Panc1 (cell line): ENCODE measurements at regions not wholly inside any gene's neighbourhood (a gene's known extent, or its start where the extent isn't known, plus 50 kb on each side); places are given as distances from the start of the nearest gene placed in this dataset.

Experiments
- ATAC-seq: fragments of 200-7000 bp; cut with Tn5 transposase; 2 replicates; pipeline ENCODE4 v1.9.1; 2020; ENCODE audit warnings: mild to moderate bottlenecking, moderate library complexity
- BruUV-seq: library from RNA; stranded (reverse); fragments of 400-500 nt; replicated peaks from 2 replicates; lab custom pipeline; 2021; lab: Mats Ljungman, UMichigan
- CTCF ChIA-PET: fragments of 300-600 bp; sonication (Branson Sonifier 250); formaldehyde crosslinking; loops from one replicate; lab custom pipeline; 2022; ENCODE audit warnings: antibody characterized with exemption; lab: Charles Lee
- POLR2A ChIA-PET: fragments of 300-600 bp; sonication (Branson Sonifier 250); formaldehyde crosslinking; loops from one replicate; lab custom pipeline; 2022; ENCODE audit warnings: antibody characterized with exemption; lab: Charles Lee
- DNase-seq: peaks from one replicate; pipeline ENCODE4 v3.0.0-alpha.2; 2010; ENCODE audit warnings: low read depth, low spot score
- H3K27ac ChIP-seq: 2 replicates; pipeline ENCODE4 v1.5.1; 2011; ENCODE audit warnings: mild to moderate bottlenecking, low read length, inconsistent platforms
- H3K27me3 ChIP-seq: fragments of 200-500 bp; sonication (Bioruptor generic); 2 replicates; pipeline ENCODE4 v1.6.0; 2014; ENCODE audit warnings: low read length, inconsistent platforms; ENCODE audit not compliant: control insufficient read depth, insufficient read depth
- H3K36me3 ChIP-seq: fragments of 200-500 bp; sonication (Bioruptor generic); 2 replicates; pipeline ENCODE4 v1.5.1; 2014; ENCODE audit warnings: inconsistent platforms, mild to moderate bottlenecking, low read length, moderate library complexity; ENCODE audit not compliant: control insufficient read depth, insufficient read depth
- H3K4me1 ChIP-seq: 2 replicates; pipeline ENCODE4 v1.5.1; 2011; ENCODE audit warnings: inconsistent platforms, mild to moderate bottlenecking, low read length, moderate library complexity; ENCODE audit not compliant: control insufficient read depth, insufficient read depth
- H3K4me3 ChIP-seq, 2 experiments: 2 replicates each; pipeline ENCODE4 v1.5.1; 2011 to 2012; ENCODE audit warnings: low read depth in 2 of 2, low read length in 2 of 2, mild to moderate bottlenecking in 2 of 2, inconsistent platforms in 1 of 2, moderate library complexity in 1 of 2
- H3K9me3 ChIP-seq: fragments of 200-500 bp; sonication (Bioruptor generic); 2 replicates; pipeline ENCODE4 v1.5.1; 2014; ENCODE audit warnings: low read depth, mild to moderate bottlenecking, inconsistent platforms, low read length, moderate library complexity; ENCODE audit not compliant: control insufficient read depth, insufficient read depth
- POLR2AphosphoS5 ChIP-seq: IDR thresholded peaks from 2 replicates; pipeline ENCODE4 v1.6.1; 2012; ENCODE audit warnings: mild to moderate bottlenecking, low read depth, low read length, moderate library complexity
- SIN3A ChIP-seq: IDR thresholded peaks from 2 replicates; pipeline ENCODE4 v1.6.1; 2012; ENCODE audit warnings: low read depth, mild to moderate bottlenecking, low read length, moderate library complexity, borderline replicate concordance; ENCODE audit not compliant: insufficient read depth
- TCF7L2 ChIP-seq: IDR thresholded peaks from 2 replicates; pipeline ENCODE4 v1.6.1; 2011; ENCODE audit warnings: mild to moderate bottlenecking, low read depth, low read length, inconsistent platforms
- in situ Hi-C: cut with HindIII; loops from 2 replicates; pipeline ENCODE4 v1.10.0; 2016; ENCODE audit warnings: low sequenced_read_pairs, low pct_unique_long_range_greater_than_20kb
- intact Hi-C: fragments of 100-400 bp; cut with micrococcal nuclease; formaldehyde crosslinking; loops from one replicate; pipeline ENCODE4 v1.10.0; 2022; ENCODE audit not compliant: unreplicated experiment
- TF ChIP-seq, protein P1 (sequence below), 2 experiments: IDR thresholded peaks; 2 replicates each; pipeline ENCODE4 v1.6.1; 2011 to 2012; ENCODE audit warnings: low read depth in 2 of 2, control low read depth in 1 of 2, low read length in 1 of 2, mild to moderate bottlenecking in 1 of 2, moderate library complexity in 1 of 2; ENCODE audit not compliant: insufficient read depth in 1 of 2
- TF ChIP-seq, protein P2 (sequence below): fragments of 450-650 bp; IDR thresholded peaks from 2 replicates; pipeline ENCODE4 v1.5.1; 2017; ENCODE audit warnings: mild to moderate bottlenecking

DNA sequence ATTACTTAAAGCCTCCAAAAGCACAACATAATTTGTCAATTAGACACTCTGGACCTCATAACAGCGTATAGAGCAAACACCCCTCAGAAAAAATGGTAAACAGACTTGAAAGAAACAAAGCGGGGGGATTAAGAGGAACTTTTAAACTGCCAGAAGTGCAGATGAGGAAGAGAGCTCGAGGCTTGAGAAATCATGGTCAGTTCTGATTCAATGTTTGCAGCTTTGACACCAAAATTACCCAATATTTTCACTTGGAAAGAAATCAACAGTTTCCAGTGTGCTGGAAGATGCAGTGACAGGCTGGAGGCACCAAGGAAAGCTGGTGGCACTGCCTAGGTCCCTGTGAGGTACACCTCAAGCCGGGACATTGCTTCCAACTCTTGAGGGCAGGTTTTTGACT, 180.9 kb upstream of the TOX3 start:
- no peak for TF ChIP-seq POLR2AphosphoS5
- no peak for TF ChIP-seq SIN3A
- no peak for TF ChIP-seq TCF7L2
- TF ChIP-seq, protein P1, sequence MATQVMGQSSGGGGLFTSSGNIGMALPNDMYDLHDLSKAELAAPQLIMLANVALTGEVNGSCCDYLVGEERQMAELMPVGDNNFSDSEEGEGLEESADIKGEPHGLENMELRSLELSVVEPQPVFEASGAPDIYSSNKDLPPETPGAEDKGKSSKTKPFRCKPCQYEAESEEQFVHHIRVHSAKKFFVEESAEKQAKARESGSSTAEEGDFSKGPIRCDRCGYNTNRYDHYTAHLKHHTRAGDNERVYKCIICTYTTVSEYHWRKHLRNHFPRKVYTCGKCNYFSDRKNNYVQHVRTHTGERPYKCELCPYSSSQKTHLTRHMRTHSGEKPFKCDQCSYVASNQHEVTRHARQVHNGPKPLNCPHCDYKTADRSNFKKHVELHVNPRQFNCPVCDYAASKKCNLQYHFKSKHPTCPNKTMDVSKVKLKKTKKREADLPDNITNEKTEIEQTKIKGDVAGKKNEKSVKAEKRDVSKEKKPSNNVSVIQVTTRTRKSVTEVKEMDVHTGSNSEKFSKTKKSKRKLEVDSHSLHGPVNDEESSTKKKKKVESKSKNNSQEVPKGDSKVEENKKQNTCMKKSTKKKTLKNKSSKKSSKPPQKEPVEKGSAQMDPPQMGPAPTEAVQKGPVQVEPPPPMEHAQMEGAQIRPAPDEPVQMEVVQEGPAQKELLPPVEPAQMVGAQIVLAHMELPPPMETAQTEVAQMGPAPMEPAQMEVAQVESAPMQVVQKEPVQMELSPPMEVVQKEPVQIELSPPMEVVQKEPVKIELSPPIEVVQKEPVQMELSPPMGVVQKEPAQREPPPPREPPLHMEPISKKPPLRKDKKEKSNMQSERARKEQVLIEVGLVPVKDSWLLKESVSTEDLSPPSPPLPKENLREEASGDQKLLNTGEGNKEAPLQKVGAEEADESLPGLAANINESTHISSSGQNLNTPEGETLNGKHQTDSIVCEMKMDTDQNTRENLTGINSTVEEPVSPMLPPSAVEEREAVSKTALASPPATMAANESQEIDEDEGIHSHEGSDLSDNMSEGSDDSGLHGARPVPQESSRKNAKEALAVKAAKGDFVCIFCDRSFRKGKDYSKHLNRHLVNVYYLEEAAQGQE (IDR thresholded peaks at IDR 0.05; ENCODE audit: insufficient read depth in 1 of 2, low read depth in 2 of 2, low read length in 1 of 2): no peak
- no peak for DNase-seq
- H3K27me3 ChIP-seq: no peaks in the 10 kb centered on the region
- in situ Hi-C loops: no loop called here
- H3K36me3 ChIP-seq: no peaks in the 10 kb centered on the region
- no peak for ATAC-seq
- no peaks in the 10 kb centered on the region for H3K9me3 ChIP-seq
- no peak overlapping the region for H3K27ac ChIP-seq
- CTCF ChIA-PET: no interaction called here
- intact Hi-C loops: no loop called here
- H3K4me1 ChIP-seq: no peaks in the 10 kb centered on the region
- no TSS peak for BruUV-seq
- no peak overlapping the region for H3K4me3 ChIP-seq
- POLR2A ChIA-PET: no interaction called here

DNA sequence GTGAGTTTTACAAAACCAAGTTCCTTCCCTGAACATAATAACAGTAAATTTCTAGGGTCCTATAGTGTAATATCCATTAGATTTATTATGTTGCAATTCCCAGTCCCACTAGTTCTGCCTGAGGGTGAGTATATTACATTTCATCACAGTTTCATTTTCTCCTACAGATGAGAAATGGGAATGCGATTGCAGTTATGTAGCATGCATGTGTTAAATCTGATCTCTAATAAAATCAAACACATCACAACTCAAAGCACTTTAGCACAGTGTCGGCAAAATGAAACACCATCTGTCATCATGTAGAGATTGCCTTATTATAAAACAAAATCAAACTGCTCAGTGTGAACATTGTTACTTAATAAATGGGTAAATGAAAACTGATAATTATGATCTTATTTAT, 180.5 kb upstream of the TOX3 start:
- no peak for TF ChIP-seq SIN3A
- TF ChIP-seq, protein P2, sequence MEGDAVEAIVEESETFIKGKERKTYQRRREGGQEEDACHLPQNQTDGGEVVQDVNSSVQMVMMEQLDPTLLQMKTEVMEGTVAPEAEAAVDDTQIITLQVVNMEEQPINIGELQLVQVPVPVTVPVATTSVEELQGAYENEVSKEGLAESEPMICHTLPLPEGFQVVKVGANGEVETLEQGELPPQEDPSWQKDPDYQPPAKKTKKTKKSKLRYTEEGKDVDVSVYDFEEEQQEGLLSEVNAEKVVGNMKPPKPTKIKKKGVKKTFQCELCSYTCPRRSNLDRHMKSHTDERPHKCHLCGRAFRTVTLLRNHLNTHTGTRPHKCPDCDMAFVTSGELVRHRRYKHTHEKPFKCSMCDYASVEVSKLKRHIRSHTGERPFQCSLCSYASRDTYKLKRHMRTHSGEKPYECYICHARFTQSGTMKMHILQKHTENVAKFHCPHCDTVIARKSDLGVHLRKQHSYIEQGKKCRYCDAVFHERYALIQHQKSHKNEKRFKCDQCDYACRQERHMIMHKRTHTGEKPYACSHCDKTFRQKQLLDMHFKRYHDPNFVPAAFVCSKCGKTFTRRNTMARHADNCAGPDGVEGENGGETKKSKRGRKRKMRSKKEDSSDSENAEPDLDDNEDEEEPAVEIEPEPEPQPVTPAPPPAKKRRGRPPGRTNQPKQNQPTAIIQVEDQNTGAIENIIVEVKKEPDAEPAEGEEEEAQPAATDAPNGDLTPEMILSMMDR: no peak
- TF ChIP-seq, protein P1 (IDR thresholded peaks at IDR 0.05; ENCODE audit: insufficient read depth in 1 of 2, low read depth in 2 of 2, low read length in 1 of 2): no peak
- no peak for TF ChIP-seq TCF7L2
- TF ChIP-seq POLR2AphosphoS5: no peak
- Histone ChIP-seq H3K9me3 (no peaks in the 10 kb centered on the region), H3K36me3 (no peaks in the 10 kb centered on the region), H3K4me3 (no peak overlapping the region), H3K27ac (no peak overlapping the region), H3K27me3 (no peaks in the 10 kb centered on the region), H3K4me1 (no peaks in the 10 kb centered on the region)
- no peak for DNase-seq
- ATAC-seq: no peak
- in situ Hi-C loops (no loop called here), intact Hi-C loops (no loop called here)
- POLR2A ChIA-PET: no interaction called here
- BruUV-seq: no TSS peak
- CTCF ChIA-PET: no interaction called here
